SK-N-MC (cell line): ENCODE measurements at regions not wholly inside any gene's neighbourhood (a gene's known extent, or its start where the extent isn't known, plus 50 kb on each side); places are given as distances from the start of the nearest gene placed in this dataset.

Experiments
- DNase-seq: peaks from one replicate; pipeline ENCODE4 v3.0.0-alpha.2; 2011; ENCODE audit warnings: low read depth, low spot score
- H3K27ac ChIP-seq: fragments of 200-600 bp; sonication (generic); 2 replicates; pipeline ENCODE4 v1.5.1; 2016; ENCODE audit warnings: mixed run types
- H3K36me3 ChIP-seq: fragments of 200-600 bp; sonication (generic); 2 replicates; pipeline ENCODE4 v1.6.1; 2017; ENCODE audit warnings: antibody characterized with exemption, low read length, mixed read lengths; ENCODE audit not compliant: insufficient read depth
- H3K4me3 ChIP-seq: fragments of 200-600 bp; sonication (generic); 2 replicates; pipeline ENCODE4 v1.5.1; 2016
- H3K9ac ChIP-seq: fragments of 200-600 bp; sonication (generic); 2 replicates; pipeline ENCODE4 v1.8.0; 2017; ENCODE audit warnings: mixed run types, mixed read lengths; ENCODE audit not compliant: insufficient read length
- H3K9me3 ChIP-seq: fragments of 200-600 bp; sonication (generic); 2 replicates; pipeline ENCODE4 v1.6.1; 2017; ENCODE audit warnings: low read depth, mild to moderate bottlenecking, antibody characterized with exemption, low read length, moderate library complexity, mixed read lengths
- EZH2 ChIP-seq: fragments of 200-600 bp; sonication (generic); IDR thresholded peaks from one replicate; pipeline ENCODE4 v1.6.1; 2017; ENCODE audit warnings: antibody characterized with exemption
- FOXP2 ChIP-seq: optimal IDR thresholded peaks from 2 replicates; pipeline ENCODE3; 2011; ENCODE audit warnings: mild to moderate bottlenecking, moderate library complexity; ENCODE audit not compliant: insufficient read depth; ENCODE audit errors: extremely low read length, control extremely low read depth
- POLR2AphosphoS5 ChIP-seq: IDR thresholded peaks from 2 replicates; pipeline ENCODE4 v1.6.1; 2012; ENCODE audit warnings: mild to moderate bottlenecking, low read depth, low read length, borderline replicate concordance

DNA sequence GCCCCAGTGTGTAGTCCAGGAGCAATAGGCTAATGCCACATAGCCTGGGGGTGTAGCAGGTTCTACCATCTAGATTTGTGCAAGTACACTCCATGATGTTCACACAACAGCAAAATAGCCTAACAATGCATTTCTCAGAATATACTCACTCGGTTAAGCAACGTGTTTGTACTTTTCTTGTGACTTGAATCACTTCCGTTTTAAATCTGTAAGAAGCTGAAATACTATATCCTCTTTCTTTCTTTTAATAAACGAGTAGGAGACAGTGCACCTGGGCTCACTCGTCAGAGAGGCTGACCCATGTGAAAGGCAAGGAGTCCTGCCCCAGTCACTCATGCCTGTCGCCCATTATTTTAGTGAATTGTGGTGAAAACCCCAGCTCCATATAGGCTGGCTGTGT is 201.6 kb downstream of the FOXA2 start:
- no peak for DNase-seq
- H3K9ac ChIP-seq: no peak overlapping the region

DNA sequence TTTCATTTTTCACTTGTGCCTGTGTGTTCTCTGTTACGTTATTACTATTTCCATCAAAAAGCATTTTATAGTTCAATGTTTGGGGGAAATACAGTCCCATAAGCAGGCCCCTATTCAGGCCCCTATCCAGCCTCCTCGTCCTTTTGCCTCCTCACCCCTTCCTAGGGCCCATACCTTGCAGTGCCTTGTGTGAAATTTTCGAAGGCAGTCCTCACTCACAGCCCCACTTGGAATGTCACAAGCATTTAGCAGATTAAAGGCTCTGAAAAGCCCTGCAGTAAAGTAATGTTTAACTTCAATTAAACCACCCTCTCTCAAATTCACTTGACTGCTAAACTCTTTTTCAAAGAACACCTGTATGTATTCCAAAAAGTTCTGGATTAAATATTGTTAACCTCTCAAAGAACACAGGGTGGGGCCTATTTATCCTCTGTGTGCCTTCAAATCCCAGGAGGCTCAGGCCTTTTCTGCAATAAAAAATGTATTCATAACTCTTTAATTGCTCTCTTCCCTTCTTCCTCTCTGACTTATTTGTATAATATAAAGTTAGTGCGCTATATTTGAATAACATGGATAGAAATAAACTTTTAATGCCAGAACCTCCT is 202.5 kb downstream of the FOXA2 start:
- no peak overlapping the region for H3K27ac ChIP-seq

More for the DNA sequence above, 201.6 kb downstream of the FOXA2 start:
- H3K4me3 ChIP-seq: no peak overlapping the region
- no peak for TF ChIP-seq EZH2
- no peak for TF ChIP-seq FOXP2
- no peak for TF ChIP-seq POLR2AphosphoS5
- no peaks in the 10 kb centered on the region for H3K9me3 ChIP-seq
- H3K27ac ChIP-seq: no peak overlapping the region
- no peaks in the 10 kb centered on the region for H3K36me3 ChIP-seq

DNA sequence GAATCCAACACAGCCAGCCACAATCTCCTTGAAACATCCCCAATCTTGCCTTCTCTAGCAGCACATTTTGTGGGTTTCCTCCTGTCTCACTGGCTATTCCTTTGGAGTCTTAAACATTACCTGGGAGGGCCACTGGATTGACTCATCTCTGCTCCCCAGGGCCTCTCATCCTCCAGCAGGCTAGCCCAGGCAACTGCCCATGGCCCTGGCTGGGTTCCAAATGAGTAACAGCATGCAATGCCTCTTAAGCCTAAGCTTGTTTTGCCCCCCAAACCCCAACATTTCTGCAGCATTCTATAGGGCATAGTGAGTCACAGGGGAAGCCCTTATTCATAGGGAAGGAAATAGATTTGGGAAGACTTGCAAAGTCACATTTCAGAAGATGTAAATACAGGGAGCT is 204.9 kb downstream of the FOXA2 start:
- H3K9me3 ChIP-seq: no peaks in the 10 kb centered on the region
- no peak overlapping the region for H3K4me3 ChIP-seq
- H3K36me3 ChIP-seq: no peaks in the 10 kb centered on the region
- H3K9ac ChIP-seq: no peak overlapping the region
- no peak for TF ChIP-seq EZH2
- no peak for TF ChIP-seq FOXP2
- no peak for TF ChIP-seq POLR2AphosphoS5
- DNase-seq: no peak
- H3K27ac ChIP-seq: no peak overlapping the region

More for the DNA sequence above, 202.5 kb downstream of the FOXA2 start:
- Histone ChIP-seq H3K9ac (no peak overlapping the region), H3K9me3 (no peaks in the 10 kb centered on the region), H3K4me3 (no peak overlapping the region), H3K36me3 (no peaks in the 10 kb centered on the region)
- no peak for DNase-seq
- TF ChIP-seq POLR2AphosphoS5 (no peak), EZH2 (no peak), FOXP2 (no peak)

DNA sequence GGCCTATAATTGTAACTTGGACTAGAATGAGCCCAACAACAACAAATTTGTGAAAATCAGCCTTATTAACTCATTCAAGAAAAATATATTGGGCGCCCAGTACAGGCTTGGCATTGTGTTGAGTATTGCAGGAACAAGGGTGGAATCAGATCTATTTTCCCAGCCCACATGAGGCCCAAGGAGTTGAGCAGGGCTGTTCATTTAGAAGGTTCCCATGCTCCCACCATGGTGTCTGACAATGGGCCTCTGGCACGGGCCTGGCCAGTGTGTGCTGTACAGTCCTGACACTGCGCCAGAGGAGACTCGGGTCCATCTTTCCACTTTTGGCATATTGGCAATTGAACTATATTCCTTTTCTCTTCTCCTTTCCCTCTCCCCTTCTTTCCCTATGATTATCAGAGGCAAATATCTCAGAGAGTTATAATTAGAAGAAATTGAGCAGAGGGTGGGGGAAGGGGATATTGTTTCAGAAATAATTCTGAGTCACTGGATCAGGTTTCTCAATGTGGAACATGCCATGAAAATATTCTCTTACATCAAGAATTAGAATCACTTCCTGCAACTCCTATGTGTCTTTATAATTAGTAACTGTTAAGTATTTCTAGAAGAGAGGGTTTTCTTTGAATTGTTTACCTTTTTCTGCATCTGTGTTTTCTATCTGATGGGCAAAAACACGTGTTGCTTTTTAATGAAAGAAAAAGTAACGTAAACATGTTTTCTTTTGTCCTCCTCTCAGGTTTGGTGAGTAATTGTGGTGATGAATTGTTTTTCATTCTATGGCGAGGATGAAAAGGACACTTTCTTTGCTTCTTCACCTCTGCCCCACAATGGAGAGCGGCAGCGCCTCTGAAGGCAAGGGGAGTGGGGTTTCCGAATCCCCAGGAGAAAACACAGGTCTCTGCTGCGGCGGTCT is 209.4 kb downstream of the FOXA2 start:
- Histone ChIP-seq H3K27ac (no peak overlapping the region), H3K4me3 (no peak overlapping the region), H3K9me3 (no peaks in the 10 kb centered on the region), H3K36me3 (no peaks in the 10 kb centered on the region), H3K9ac (no peak overlapping the region)
- DNase-seq: no peak
- TF ChIP-seq FOXP2 (no peak), EZH2 (no peak), POLR2AphosphoS5 (no peak)

DNA sequence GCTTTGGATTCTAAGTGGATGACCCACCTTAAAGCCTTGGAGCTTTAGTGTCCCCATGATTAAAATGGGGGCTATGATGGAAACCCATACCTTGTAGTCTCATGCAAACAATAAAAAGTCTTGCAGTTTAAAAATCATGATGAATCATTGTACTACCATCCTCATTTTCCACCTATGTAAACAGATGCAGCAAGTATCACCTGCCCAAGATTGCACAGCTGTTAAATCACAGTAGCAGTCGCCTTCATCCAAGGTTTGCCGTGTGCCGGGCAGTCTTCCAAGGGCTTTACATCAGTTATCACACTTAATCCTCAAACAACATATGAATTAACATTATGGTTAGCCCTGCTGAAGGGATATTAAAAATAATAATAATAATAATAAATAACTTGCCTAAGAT is 210.3 kb downstream of the FOXA2 start:
- Histone ChIP-seq H3K36me3 (no peaks in the 10 kb centered on the region), H3K9me3 (no peaks in the 10 kb centered on the region), H3K27ac (no peak overlapping the region), H3K4me3 (no peak overlapping the region), H3K9ac (no peak overlapping the region)
- TF ChIP-seq EZH2 (no peak), FOXP2 (no peak), POLR2AphosphoS5 (no peak)
- DNase-seq: no peak

DNA sequence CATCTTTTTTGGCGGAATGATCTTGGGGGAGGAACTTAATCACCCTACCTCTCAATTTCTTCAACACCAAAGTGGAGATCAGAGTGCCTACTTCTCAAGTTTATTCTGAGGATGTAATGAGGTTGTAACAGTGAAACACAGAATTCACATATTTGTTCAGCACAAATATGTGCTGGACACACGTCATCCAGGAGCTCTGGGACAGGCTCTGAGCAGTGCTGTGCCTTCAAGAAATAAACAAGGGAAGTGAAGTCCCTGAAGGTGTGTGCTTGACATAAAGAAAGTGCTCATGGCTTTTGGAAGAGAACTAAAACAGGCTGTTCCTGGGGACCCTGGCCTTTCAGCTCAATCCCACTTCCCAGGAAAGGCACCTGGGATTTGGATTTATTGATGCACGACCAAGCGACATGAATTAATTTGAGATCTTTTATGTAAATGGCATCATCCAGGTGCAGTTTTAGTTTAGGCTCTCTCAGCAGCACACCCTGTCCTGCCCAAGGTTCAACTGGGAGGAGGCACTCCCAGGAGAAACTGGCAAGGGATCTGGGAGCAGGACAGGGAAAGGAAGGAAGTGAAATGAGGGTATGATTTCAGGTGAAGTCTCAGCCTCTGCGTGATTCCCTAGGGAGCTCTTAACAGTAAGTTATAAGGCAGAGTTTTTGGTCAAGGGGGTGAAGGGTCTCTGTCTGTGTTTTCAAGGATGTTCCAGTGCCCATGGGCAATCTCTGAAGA is 211.0 kb downstream of the FOXA2 start:
- DNase-seq: no peak
- no peaks in the 10 kb centered on the region for H3K36me3 ChIP-seq
- H3K9ac ChIP-seq: no peak overlapping the region
- TF ChIP-seq EZH2: no peak
- no peak for TF ChIP-seq FOXP2
- TF ChIP-seq POLR2AphosphoS5: no peak
- H3K9me3 ChIP-seq: no peaks in the 10 kb centered on the region
- H3K4me3 ChIP-seq: no peak overlapping the region
- no peak overlapping the region for H3K27ac ChIP-seq

DNA sequence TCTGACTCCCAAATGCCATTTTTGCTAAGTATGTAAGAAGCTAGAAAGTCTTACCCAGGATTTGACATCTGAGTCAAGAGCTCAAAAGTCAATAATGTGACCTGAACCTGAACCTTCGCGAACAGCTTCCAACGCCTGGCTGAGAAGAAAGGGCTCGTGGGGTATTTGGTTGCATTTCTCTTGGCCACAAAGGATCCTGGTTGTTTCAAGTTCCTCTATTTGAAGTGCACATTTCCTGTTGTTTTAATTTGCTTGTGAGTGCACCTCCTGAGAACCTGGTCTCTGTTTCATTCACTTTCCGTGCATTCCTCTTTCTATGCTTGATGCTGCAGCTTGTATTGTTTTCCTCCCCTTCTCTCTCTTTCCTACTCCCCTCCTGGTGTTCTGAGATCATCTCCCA is 212.5 kb downstream of the FOXA2 start:
- TF ChIP-seq POLR2AphosphoS5: no peak
- TF ChIP-seq FOXP2: no peak
- no peak for TF ChIP-seq EZH2
- Histone ChIP-seq H3K36me3 (no peaks in the 10 kb centered on the region), H3K27ac (no peak overlapping the region), H3K9me3 (no peaks in the 10 kb centered on the region), H3K9ac (no peak overlapping the region), H3K4me3 (no peak overlapping the region)
- DNase-seq: no peak

DNA sequence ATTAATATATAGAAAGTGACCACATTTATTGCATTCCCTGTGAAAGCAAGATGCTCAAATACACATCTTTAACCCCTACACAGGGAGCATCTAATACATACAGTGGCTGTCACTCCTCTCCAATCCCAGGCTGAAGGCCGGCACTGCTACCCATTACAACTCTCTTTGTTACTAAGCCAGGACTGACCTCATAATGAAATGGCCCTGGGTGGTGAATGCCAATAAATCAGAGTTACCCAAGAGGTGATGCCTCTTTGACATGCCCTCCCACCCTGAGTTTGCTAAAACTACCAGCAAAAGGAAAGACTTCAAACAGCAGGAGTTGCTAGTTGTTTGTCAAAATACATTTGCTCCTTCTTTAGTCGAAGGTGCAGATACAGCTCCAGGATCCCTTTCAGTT is 214.2 kb downstream of the FOXA2 start:
- Histone ChIP-seq H3K27ac (no peak overlapping the region), H3K36me3 (no peaks in the 10 kb centered on the region), H3K9ac (no peak overlapping the region), H3K4me3 (no peak overlapping the region), H3K9me3 (no peaks in the 10 kb centered on the region)
- DNase-seq: no peak
- TF ChIP-seq EZH2: no peak
- no peak for TF ChIP-seq POLR2AphosphoS5
- TF ChIP-seq FOXP2: no peak
